ENCODE measurements at regions not wholly inside any gene's neighbourhood (a gene's known extent, or its start where the extent isn't known, plus 50 kb on each side); places are given as distances from the start of the nearest gene placed in this dataset.

GRCh38 chr4:10353110-10353509 lies 104.1 kb downstream of the ZNF518B start:
- Histone ChIP-seq H3K4me3 (no peak overlapping the region), H3K27ac (no peak overlapping the region), H3K4me1 (replicated peaks in 1 of 2) (no peaks in the 10 kb centered on the region)
- no peak for ATAC-seq (replicated peaks in 6 of 8)
- in situ Hi-C loops (cut with MboI; ENCODE audit: low pct_unique_long_range_greater_than_20kb in 2 of 9, low sequenced_read_pairs in 9 of 9, unreplicated experiment in 9 of 9), result no loop called here

GRCh38 chr4:10348241-10348640 lies 109.0 kb downstream of the ZNF518B start:
- Histone ChIP-seq H3K4me3 (no peak overlapping the region), H3K27ac (no peak overlapping the region), H3K4me1 (replicated peaks in 1 of 2) (no peaks in the 10 kb centered on the region)
- in situ Hi-C loops (cut with MboI; ENCODE audit: low pct_unique_long_range_greater_than_20kb in 2 of 9, low sequenced_read_pairs in 9 of 9, unreplicated experiment in 9 of 9), result no loop called here
- no peak for ATAC-seq (replicated peaks in 6 of 8)

GRCh38 chr4:10347815-10348214 lies 109.4 kb downstream of the ZNF518B start:
- Histone ChIP-seq H3K27ac (no peak overlapping the region), H3K4me1 (replicated peaks in 1 of 2) (no peaks in the 10 kb centered on the region), H3K4me3 (no peak overlapping the region)
- ATAC-seq (replicated peaks in 6 of 8), result no peak
- 0 to 40% (median 17%) methylated on average over 1 of the region's 1 CpG; no CpG with 5 or more reads in 4 of the 10 experiments for WGBS, 10 experiments
- in situ Hi-C loops (cut with MboI; ENCODE audit: low pct_unique_long_range_greater_than_20kb in 2 of 9, low sequenced_read_pairs in 9 of 9, unreplicated experiment in 9 of 9), result no loop called here

GRCh38 chr4:10347281-10347795 lies 109.9 kb downstream of the ZNF518B start:
- 30 to 83% (median 64%) methylated on average over 1 to 5 of the region's 5 CpGs; no CpG with 5 or more reads in 3 of the 10 experiments for WGBS, 10 experiments

GRCh38 chr4:10346023-10346422 lies 111.2 kb downstream of the ZNF518B start:
- Histone ChIP-seq H3K4me3 (no peak overlapping the region), H3K4me1 (replicated peaks in 1 of 2) (no peaks in the 10 kb centered on the region), H3K27ac (no peak overlapping the region)
- 33 to 100% (median 73%) methylated on average over 1 to 2 of the region's 2 CpGs; no CpG with 5 or more reads in 4 of the 10 experiments for WGBS, 10 experiments
- ATAC-seq (replicated peaks in 6 of 8), result peak in 1 of 8 experiments; percentile 41
- in situ Hi-C loops (cut with MboI; ENCODE audit: low pct_unique_long_range_greater_than_20kb in 2 of 9, low sequenced_read_pairs in 9 of 9, unreplicated experiment in 9 of 9), result no loop called here

More at GRCh38 chr4:10347281-10347795, 109.9 kb downstream of the ZNF518B start:
- ATAC-seq (replicated peaks in 6 of 8), result no peak
- Histone ChIP-seq H3K4me3 (no peak overlapping the region), H3K27ac (no peak overlapping the region), H3K4me1 (replicated peaks in 1 of 2) (no peaks in the 10 kb centered on the region)
- in situ Hi-C loops (cut with MboI; ENCODE audit: low pct_unique_long_range_greater_than_20kb in 2 of 9, low sequenced_read_pairs in 9 of 9, unreplicated experiment in 9 of 9), result no loop called here

- ATAC-seq (replicated peaks in 6 of 8), result no peak
- in situ Hi-C loops (cut with MboI; ENCODE audit: low pct_unique_long_range_greater_than_20kb in 2 of 9, low sequenced_read_pairs in 9 of 9, unreplicated experiment in 9 of 9), result no loop called here
- Histone ChIP-seq H3K4me1 (replicated peaks in 1 of 2) (no peaks in the 10 kb centered on the region), H3K4me3 (no peak overlapping the region), H3K27ac (no peak overlapping the region)
- WGBS, 10 experiments, result 17 to 73% (median 67%) methylated on average over 1 to 3 of the region's 3 CpGs; no CpG with 5 or more reads in 3 of the 10 experiments
Observed at GRCh38 chr4:10345381-10345784, 111.8 kb downstream of the ZNF518B start.

GRCh38 chr4:10344824-10345223 lies 112.4 kb downstream of the ZNF518B start:
- ATAC-seq (replicated peaks in 6 of 8), result no peak
- in situ Hi-C loops (cut with MboI; ENCODE audit: low pct_unique_long_range_greater_than_20kb in 2 of 9, low sequenced_read_pairs in 9 of 9, unreplicated experiment in 9 of 9), result no loop called here
- 30 to 100% (median 76%) methylated on average over 1 to 4 of the region's 4 CpGs; no CpG with 5 or more reads in 5 of the 10 experiments for WGBS, 10 experiments
- no peak overlapping the region for H3K4me3 ChIP-seq
- H3K27ac ChIP-seq, result no peak overlapping the region
- no peaks in the 10 kb centered on the region for H3K4me1 ChIP-seq (replicated peaks in 1 of 2)

GRCh38 chr4:10343656-10344055 lies 113.6 kb downstream of the ZNF518B start:
- H3K27ac ChIP-seq, result no peak overlapping the region
- WGBS, 10 experiments, result 0 to 83% (median 57%) methylated on average over 1 to 2 of the region's 2 CpGs; no CpG with 5 or more reads in 5 of the 10 experiments
- H3K4me3 ChIP-seq, result no peak overlapping the region
- H3K4me1 ChIP-seq (replicated peaks in 1 of 2), result no peaks in the 10 kb centered on the region
- in situ Hi-C loops (cut with MboI; ENCODE audit: low pct_unique_long_range_greater_than_20kb in 2 of 9, low sequenced_read_pairs in 9 of 9, unreplicated experiment in 9 of 9), result no loop called here
- ATAC-seq (replicated peaks in 6 of 8), result no peak

GRCh38 chr4:10342866-10343265 lies 114.4 kb downstream of the ZNF518B start:
- Histone ChIP-seq H3K27ac (no peak overlapping the region), H3K4me1 (replicated peaks in 1 of 2) (no peaks in the 10 kb centered on the region), H3K4me3 (no peak overlapping the region)
- in situ Hi-C loops (cut with MboI; ENCODE audit: low pct_unique_long_range_greater_than_20kb in 2 of 9, low sequenced_read_pairs in 9 of 9, unreplicated experiment in 9 of 9), result no loop called here
- no peak for ATAC-seq (replicated peaks in 6 of 8)
- WGBS, 10 experiments, result 14 to 100% (median 69%) methylated on average over 1 to 2 of the region's 2 CpGs; no CpG with 5 or more reads in 2 of the 10 experiments

- in situ Hi-C loops (cut with MboI; ENCODE audit: low pct_unique_long_range_greater_than_20kb in 2 of 9, low sequenced_read_pairs in 9 of 9, unreplicated experiment in 9 of 9), result no loop called here
- 0 to 86% (median 41%) methylated on average over 1 to 3 of the region's 4 CpGs; no CpG with 5 or more reads in 4 of the 10 experiments for WGBS, 10 experiments
Observed at GRCh38 chr4:10336471-10336870, 120.8 kb downstream of the ZNF518B start.

GRCh38 chr4:10335050-10335449 lies 122.2 kb downstream of the ZNF518B start:
- no peak overlapping the region for H3K27ac ChIP-seq
- WGBS, 10 experiments, result 8 to 80% (median 49%) methylated on average over 2 to 6 of the region's 8 CpGs
- no peak overlapping the region for H3K4me3 ChIP-seq
- H3K4me1 ChIP-seq (replicated peaks in 1 of 2), result no peaks in the 10 kb centered on the region
- in situ Hi-C loops (cut with MboI; ENCODE audit: low pct_unique_long_range_greater_than_20kb in 2 of 9, low sequenced_read_pairs in 9 of 9, unreplicated experiment in 9 of 9), result no loop called here
- no peak for ATAC-seq (replicated peaks in 6 of 8)

More at GRCh38 chr4:10336471-10336870, 120.8 kb downstream of the ZNF518B start:
- H3K4me3 ChIP-seq, result no peak overlapping the region
- no peaks in the 10 kb centered on the region for H3K4me1 ChIP-seq (replicated peaks in 1 of 2)
- peak in 1 of 8 experiments; percentile 77 for ATAC-seq (replicated peaks in 6 of 8)
- no peak overlapping the region for H3K27ac ChIP-seq

GRCh38 chr4:10334506-10335028 lies 122.7 kb downstream of the ZNF518B start:
- Histone ChIP-seq H3K27ac (no peak overlapping the region), H3K4me1 (replicated peaks in 1 of 2) (no peaks in the 10 kb centered on the region), H3K4me3 (no peak overlapping the region)
- in situ Hi-C loops (cut with MboI; ENCODE audit: low pct_unique_long_range_greater_than_20kb in 2 of 9, low sequenced_read_pairs in 9 of 9, unreplicated experiment in 9 of 9), result no loop called here
- no peak for ATAC-seq (replicated peaks in 6 of 8)
- 0 to 100% (median 83%) methylated on average over 1 to 3 of the region's 3 CpGs; no CpG with 5 or more reads in 3 of the 10 experiments for WGBS, 10 experiments

GRCh38 chr4:10333942-10334341 lies 123.3 kb downstream of the ZNF518B start:
- no peak overlapping the region for H3K4me3 ChIP-seq
- no peak overlapping the region for H3K27ac ChIP-seq
- in situ Hi-C loops (cut with MboI; ENCODE audit: low pct_unique_long_range_greater_than_20kb in 2 of 9, low sequenced_read_pairs in 9 of 9, unreplicated experiment in 9 of 9), result no loop called here
- no peak for ATAC-seq (replicated peaks in 6 of 8)
- WGBS, 10 experiments, result 0 to 42% (median 20%) methylated on average over 1 of the region's 1 CpG; no CpG with 5 or more reads in 3 of the 10 experiments
- no peaks in the 10 kb centered on the region for H3K4me1 ChIP-seq (replicated peaks in 1 of 2)

GRCh38 chr4:10326075-10326474 lies 131.2 kb downstream of the ZNF518B start:
- Histone ChIP-seq H3K27ac (no peak overlapping the region), H3K4me3 (no peak overlapping the region), H3K4me1 (replicated peaks in 1 of 2) (no peaks in the 10 kb centered on the region)
- 7 to 83% (median 68%) methylated on average over 3 to 5 of the region's 5 CpGs; no CpG with 5 or more reads in 3 of the 10 experiments for WGBS, 10 experiments
- in situ Hi-C loops (cut with MboI; ENCODE audit: low pct_unique_long_range_greater_than_20kb in 2 of 9, low sequenced_read_pairs in 9 of 9, unreplicated experiment in 9 of 9), result no loop called here
- ATAC-seq (replicated peaks in 6 of 8), result no peak

All from motor neuron (in vitro differentiated cells).